Activated CD8-positive, alpha-beta T cell treated with anti-CD3 and anti-CD28 coated beads, Interleukin-2, amount 10 ng/mL, durations not matched to agents 7 days and 5 days (primary cell): ENCODE measurements at regions not wholly inside any gene's neighbourhood (a gene's known extent, or its start where the extent isn't known, plus 50 kb on each side); places are given as distances from the start of the nearest gene placed in this dataset.
A peak's percentile ranks its signal among the peaks of the same experiment; 100 is the strongest.
"Not testable (repeated sequence)": the region's sequence is repeated elsewhere in the genome, so short reads cannot be mapped to it uniquely, and the experiment has no call there.

Experiments used
- ATAC-seq: fragments of 150-1000 bp; cut with Tn5 transposase; one replicate; pipeline ENCODE4 v1.10.0; 2021; ENCODE audit warnings: moderate library complexity
- CTCF ChIA-PET: fragments of 350-600 bp; sonication (Branson Sonifier 250); formaldehyde crosslinking; loops from one replicate; lab custom pipeline; 2021; ENCODE audit warnings: antibody characterized with exemption; lab: Charles Lee
- POLR2A ChIA-PET: fragments of 350-600 bp; sonication (Branson Sonifier 250); formaldehyde crosslinking; loops from one replicate; lab custom pipeline; 2021; ENCODE audit warnings: antibody characterized with exemption; lab: Charles Lee
- DNase-seq: peaks from one replicate; pipeline ENCODE4 v3.0.0-alpha.2; 2020
- H3K27ac Mint-ChIP-seq: one replicate; pipeline ENCODE4 v1.8.0; 2021; ENCODE audit warnings: mild to moderate bottlenecking, mixed read lengths
- H3K27me3 Mint-ChIP-seq: one replicate; pipeline ENCODE4 v1.8.0; 2021; ENCODE audit warnings: low read depth, mixed read lengths
- H3K36me3 Mint-ChIP-seq: one replicate; pipeline ENCODE4 v1.8.0; 2021; ENCODE audit warnings: low read depth, mixed read lengths
- H3K4me1 Mint-ChIP-seq: one replicate; pipeline ENCODE4 v1.8.0; 2021; ENCODE audit warnings: low read depth, mixed read lengths
- H3K4me3 Mint-ChIP-seq: one replicate; pipeline ENCODE4 v1.8.0; 2021; ENCODE audit warnings: mild to moderate bottlenecking, mixed read lengths
- H3K9me3 Mint-ChIP-seq: one replicate; pipeline ENCODE4 v1.8.0; 2022; ENCODE audit warnings: mixed read lengths; ENCODE audit not compliant: insufficient read depth

DNA sequence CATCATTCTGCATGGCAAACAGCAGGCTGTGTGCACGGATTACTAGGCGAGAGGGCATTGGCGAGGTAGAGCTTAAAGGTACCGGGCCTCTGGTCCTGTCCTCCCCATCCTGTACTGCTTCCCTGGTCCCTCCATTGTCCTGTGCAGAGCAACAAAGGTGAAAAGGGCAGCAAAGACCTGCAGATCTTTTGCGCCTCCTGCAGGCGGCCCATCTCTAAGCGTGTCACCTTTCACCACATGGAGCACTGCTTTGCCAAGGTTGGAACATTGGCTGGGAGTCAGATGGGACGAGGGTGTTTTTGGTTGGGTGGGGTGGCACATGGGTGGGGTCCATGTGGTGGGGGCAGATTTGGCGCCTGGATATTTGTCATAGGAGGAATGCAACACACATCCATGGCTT, 64.7 kb upstream of the UXT start:
- Mint-ChIP-seq H3K27ac (no peak overlapping the region), H3K4me3 (no peak overlapping the region), H3K36me3 (no peaks in the 10 kb centered on the region), H3K4me1 (no peaks in the 10 kb centered on the region), H3K9me3 (no peaks in the 10 kb centered on the region), H3K27me3 (no peaks in the 10 kb centered on the region)
- ATAC-seq (no peak), DNase-seq (peak; percentile 20)
- CTCF ChIA-PET = no interaction called here
- POLR2A ChIA-PET = no interaction called here

DNA sequence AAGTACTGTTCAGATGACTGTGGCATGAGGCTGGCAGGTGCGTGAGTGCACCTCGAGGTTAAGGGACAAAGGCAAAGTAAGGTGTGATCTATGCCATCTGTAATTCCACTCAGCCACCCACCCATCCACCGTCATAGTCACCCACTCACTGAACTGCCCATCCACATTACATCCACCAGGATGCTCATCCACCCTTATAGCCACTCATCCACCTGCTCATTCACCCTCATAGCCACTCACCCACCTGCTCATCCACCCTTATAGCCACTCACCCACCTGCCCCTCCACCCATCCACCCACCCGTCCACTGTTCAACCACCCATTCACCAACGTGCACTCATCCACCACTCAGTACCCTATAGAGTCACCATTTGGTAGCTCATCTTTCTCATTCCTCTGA, 64.1 kb upstream of the UXT start:
- no peaks in the 10 kb centered on the region for H3K27me3 Mint-ChIP-seq
- no peak overlapping the region for H3K4me3 Mint-ChIP-seq

GRCh38 chrX:47722260-47722659, 63.3 kb upstream of the UXT start:
- ChIA-PET CTCF (no interaction called here), POLR2A (no interaction called here)
- H3K27me3 Mint-ChIP-seq = no peaks in the 10 kb centered on the region
- no peaks in the 10 kb centered on the region for H3K9me3 Mint-ChIP-seq
- no peak overlapping the region for H3K4me3 Mint-ChIP-seq
- no peaks in the 10 kb centered on the region for H3K4me1 Mint-ChIP-seq
- ATAC-seq (no peak), DNase-seq (no peak)
- H3K36me3 Mint-ChIP-seq = no peaks in the 10 kb centered on the region
- H3K27ac Mint-ChIP-seq = no peak overlapping the region

More for the DNA sequence above, 64.1 kb upstream of the UXT start:
- Mint-ChIP-seq H3K27ac (no peak overlapping the region), H3K9me3 (no peaks in the 10 kb centered on the region), H3K4me1 (no peaks in the 10 kb centered on the region), H3K36me3 (no peaks in the 10 kb centered on the region)
- ATAC-seq = no peak
- ChIA-PET CTCF (no interaction called here), POLR2A (no interaction called here)
- no peak for DNase-seq

DNA sequence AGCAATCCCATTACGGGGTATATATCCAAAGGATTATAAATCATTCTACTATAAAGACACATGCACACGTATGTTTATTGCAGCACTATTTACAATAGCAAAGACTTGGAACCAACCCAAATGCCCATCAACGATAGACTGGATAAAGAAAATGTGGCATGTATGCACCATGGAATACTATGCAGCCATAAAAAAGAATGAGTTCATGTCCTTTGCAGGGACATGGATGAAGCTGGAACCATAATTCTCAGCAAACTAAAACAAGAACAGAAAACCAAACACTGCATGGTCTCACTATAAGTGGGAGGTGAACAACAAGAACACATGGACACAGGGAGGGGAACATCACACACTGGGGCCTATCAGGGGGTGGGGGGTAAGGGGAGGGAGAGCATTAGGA, 56.1 kb upstream of the UXT start:
- H3K27me3 Mint-ChIP-seq, ATAC-seq, H3K27ac Mint-ChIP-seq, H3K4me1 Mint-ChIP-seq, H3K9me3 Mint-ChIP-seq, DNase-seq, H3K4me3 Mint-ChIP-seq, POLR2A ChIA-PET, H3K36me3 Mint-ChIP-seq, CTCF ChIA-PET: not testable (repeated sequence)

- CTCF ChIA-PET, H3K36me3 Mint-ChIP-seq, H3K9me3 Mint-ChIP-seq, H3K4me3 Mint-ChIP-seq, H3K4me1 Mint-ChIP-seq, H3K27ac Mint-ChIP-seq, DNase-seq, H3K27me3 Mint-ChIP-seq, POLR2A ChIA-PET, ATAC-seq: not testable (repeated sequence)
These were observed 53.7 kb upstream of the UXT start for GRCh38 chrX:47712675-47713074.

GRCh38 chrX:47710252-47710651, 51.3 kb upstream of the UXT start:
- Mint-ChIP-seq H3K9me3 (no peaks in the 10 kb centered on the region), H3K4me3 (no peak overlapping the region), H3K4me1 (no peaks in the 10 kb centered on the region), H3K36me3 (no peaks in the 10 kb centered on the region), H3K27ac (no peak overlapping the region), H3K27me3 (peaks cover 4% of the 10 kb centered on the region)
- CTCF ChIA-PET = no interaction called here
- POLR2A ChIA-PET = no interaction called here
- DNase-seq (no peak), ATAC-seq (no peak)
